ENCODE measurements at regions not wholly inside any gene's neighbourhood (a gene's known extent, or its start where the extent isn't known, plus 50 kb on each side); places are given as distances from the start of the nearest gene placed in this dataset.

DNA sequence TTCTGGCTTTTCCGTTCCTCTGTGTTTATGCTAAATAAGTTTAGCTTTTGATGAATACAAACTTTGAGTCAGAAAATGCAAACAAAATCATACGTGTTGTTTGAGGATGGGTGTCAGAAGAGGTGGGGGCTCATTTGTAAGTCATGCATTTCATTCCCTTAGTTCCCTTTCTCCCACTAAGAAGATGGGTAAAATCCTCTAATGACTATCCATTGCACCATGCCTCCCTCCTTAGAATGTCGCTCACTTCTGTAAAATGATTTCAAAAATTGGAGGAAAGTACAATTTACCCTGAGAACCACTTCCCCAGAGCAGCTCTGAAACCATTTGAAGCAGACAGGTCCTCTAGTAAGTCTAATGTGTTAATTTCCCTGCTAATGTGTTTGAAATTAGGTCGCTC lies 629.6 kb upstream of the VRK2 start:
- no peak for TF ChIP-seq POLR2A (IDR thresholded peaks at IDR 0.05)
- TF ChIP-seq, protein P1, sequence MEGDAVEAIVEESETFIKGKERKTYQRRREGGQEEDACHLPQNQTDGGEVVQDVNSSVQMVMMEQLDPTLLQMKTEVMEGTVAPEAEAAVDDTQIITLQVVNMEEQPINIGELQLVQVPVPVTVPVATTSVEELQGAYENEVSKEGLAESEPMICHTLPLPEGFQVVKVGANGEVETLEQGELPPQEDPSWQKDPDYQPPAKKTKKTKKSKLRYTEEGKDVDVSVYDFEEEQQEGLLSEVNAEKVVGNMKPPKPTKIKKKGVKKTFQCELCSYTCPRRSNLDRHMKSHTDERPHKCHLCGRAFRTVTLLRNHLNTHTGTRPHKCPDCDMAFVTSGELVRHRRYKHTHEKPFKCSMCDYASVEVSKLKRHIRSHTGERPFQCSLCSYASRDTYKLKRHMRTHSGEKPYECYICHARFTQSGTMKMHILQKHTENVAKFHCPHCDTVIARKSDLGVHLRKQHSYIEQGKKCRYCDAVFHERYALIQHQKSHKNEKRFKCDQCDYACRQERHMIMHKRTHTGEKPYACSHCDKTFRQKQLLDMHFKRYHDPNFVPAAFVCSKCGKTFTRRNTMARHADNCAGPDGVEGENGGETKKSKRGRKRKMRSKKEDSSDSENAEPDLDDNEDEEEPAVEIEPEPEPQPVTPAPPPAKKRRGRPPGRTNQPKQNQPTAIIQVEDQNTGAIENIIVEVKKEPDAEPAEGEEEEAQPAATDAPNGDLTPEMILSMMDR (IDR thresholded peaks at IDR 0.05), result no peak
